GM12891 (cell line): ENCODE measurements at regions not wholly inside any gene's neighbourhood (a gene's known extent, or its start where the extent isn't known, plus 50 kb on each side); places are given as distances from the start of the nearest gene placed in this dataset.

Experiments used
- DNase-seq: peaks from one replicate; pipeline ENCODE4 v3.0.0; 2011; ENCODE audit warnings: low spot score; ENCODE audit not compliant: insufficient read length
- FAIRE-seq: peaks from 2 replicates; lab custom pipeline; 2011; peaks lifted over from hg19 to GRCh38; lab: Jason Lieb, UNC
- PAX5 ChIP-seq: IDR thresholded peaks from 2 replicates; pipeline ENCODE4 v1.6.1; 2011; ENCODE audit warnings: low read length, moderate library complexity, mild to moderate bottlenecking; ENCODE audit not compliant: insufficient read depth, severe bottlenecking
- POLR2A ChIP-seq: IDR thresholded peaks from 2 replicates; pipeline ENCODE4 v1.6.1; 2011; ENCODE audit warnings: low read depth, low read length, control low read depth
- POLR2AphosphoS5 ChIP-seq: IDR thresholded peaks from 2 replicates; pipeline ENCODE4 v1.6.1; 2011; ENCODE audit warnings: low read depth, low read length, control low read depth
- POU2F2 ChIP-seq: IDR thresholded peaks from 2 replicates; pipeline ENCODE4 v1.6.1; 2011; ENCODE audit warnings: low read depth, mild to moderate bottlenecking, control low read depth, low read length, moderate library complexity
- SPI1 ChIP-seq: IDR thresholded peaks from 2 replicates; pipeline ENCODE4 v1.6.1; 2011; ENCODE audit warnings: low read depth, low read length, control low read depth
- TAF1 ChIP-seq: IDR thresholded peaks from 2 replicates; pipeline ENCODE4 v1.6.1; 2011; ENCODE audit warnings: low read depth, low read length, control low read depth

DNA sequence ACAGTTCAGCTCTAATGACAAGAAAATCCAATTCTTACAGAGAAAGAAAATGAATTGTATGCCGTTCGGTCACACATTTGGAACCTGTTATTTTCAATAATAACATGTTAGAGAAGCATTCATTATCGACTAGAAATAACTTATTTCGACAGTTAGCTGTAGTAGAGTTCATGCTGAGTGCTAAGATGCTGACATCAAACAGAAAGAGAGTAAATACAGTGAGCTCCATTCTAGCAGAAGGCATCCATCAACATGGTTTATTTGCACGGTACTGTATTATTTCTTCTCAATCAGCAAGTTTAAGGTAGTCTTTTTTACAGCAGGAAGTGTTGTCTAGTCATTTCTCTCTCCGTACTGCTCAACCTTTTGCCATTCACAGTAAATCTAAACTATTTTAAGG, 732.1 kb downstream of the STIM2 start:
- TF ChIP-seq SPI1 (no peak), POU2F2 (no peak), PAX5 (no peak), POLR2AphosphoS5 (no peak), POLR2A (no peak), TAF1 (no peak)
- FAIRE-seq (no peak), DNase-seq (no peak)

- FAIRE-seq = no peak
- DNase-seq = no peak
- TF ChIP-seq POLR2A = no peak
- no peak for TF ChIP-seq POLR2AphosphoS5
- no peak for TF ChIP-seq PAX5
- no peak for TF ChIP-seq SPI1
- TF ChIP-seq TAF1 = no peak
- TF ChIP-seq POU2F2 = no peak
These were observed 734.3 kb downstream of the STIM2 start for GRCh38 chr4:27594922-27595321.

GRCh38 chr4:27595571-27596360, 735.1 kb downstream of the STIM2 start:
- FAIRE-seq (no peak), DNase-seq (no peak)
- no peak for TF ChIP-seq SPI1
- no peak for TF ChIP-seq POU2F2
- TF ChIP-seq POLR2AphosphoS5 = no peak
- no peak for TF ChIP-seq TAF1
- no peak for TF ChIP-seq POLR2A
- TF ChIP-seq PAX5 = no peak

GRCh38 chr4:27602172-27602571, 741.5 kb downstream of the STIM2 start:
- no peak for TF ChIP-seq PAX5
- no peak for TF ChIP-seq POLR2AphosphoS5
- no peak for TF ChIP-seq POLR2A
- no peak for TF ChIP-seq TAF1
- no peak for TF ChIP-seq POU2F2
- no peak for TF ChIP-seq SPI1
- no peak for DNase-seq
- FAIRE-seq = no peak

DNA sequence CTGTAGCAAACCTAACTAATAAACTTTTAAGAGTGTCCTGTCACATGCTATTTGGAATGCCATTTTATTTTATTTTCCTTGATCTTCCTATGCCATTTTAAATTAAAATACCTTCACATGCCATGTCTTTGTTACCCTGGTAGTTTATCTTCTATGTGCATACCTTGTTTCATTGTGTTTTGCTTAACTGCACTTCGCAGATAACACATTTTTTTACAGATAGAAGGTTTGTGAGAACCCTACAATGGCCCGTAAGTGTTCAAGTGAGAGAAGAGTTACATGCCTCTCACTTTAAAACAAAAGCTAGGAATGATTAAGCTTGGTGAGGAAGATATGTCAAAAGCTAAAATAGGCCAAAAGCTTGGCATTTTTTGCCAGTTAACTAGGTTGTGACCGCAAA, 744.1 kb downstream of the STIM2 start:
- no peak for FAIRE-seq
- TF ChIP-seq TAF1 = no peak
- no peak for TF ChIP-seq POLR2AphosphoS5
- no peak for TF ChIP-seq POLR2A
- TF ChIP-seq PAX5 = no peak
- no peak for TF ChIP-seq SPI1
- TF ChIP-seq POU2F2 = no peak
- DNase-seq = no peak

DNA sequence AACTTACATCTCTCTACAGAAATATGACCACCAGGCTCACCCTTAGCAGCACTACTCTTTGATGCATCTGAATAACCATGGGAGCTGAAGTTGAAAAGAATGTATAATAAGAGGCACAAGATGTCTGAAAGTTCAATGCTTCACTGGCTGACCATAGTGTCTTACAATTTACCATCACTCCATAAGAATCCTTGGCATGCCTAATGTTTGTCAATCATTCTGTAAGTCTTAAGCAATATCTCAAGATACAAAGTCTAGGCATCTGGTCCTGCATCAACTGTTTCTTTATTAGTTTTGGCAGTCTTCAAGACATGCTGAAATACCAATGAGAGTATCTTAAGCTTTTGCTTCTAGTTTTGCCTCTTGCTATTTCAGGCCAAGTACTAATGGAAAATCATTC, 755.5 kb downstream of the STIM2 start:
- no peak for TF ChIP-seq POLR2A
- no peak for TF ChIP-seq TAF1
- TF ChIP-seq SPI1 = no peak
- no peak for TF ChIP-seq POLR2AphosphoS5
- no peak for TF ChIP-seq PAX5
- no peak for TF ChIP-seq POU2F2
- FAIRE-seq (no peak), DNase-seq (no peak)

DNA sequence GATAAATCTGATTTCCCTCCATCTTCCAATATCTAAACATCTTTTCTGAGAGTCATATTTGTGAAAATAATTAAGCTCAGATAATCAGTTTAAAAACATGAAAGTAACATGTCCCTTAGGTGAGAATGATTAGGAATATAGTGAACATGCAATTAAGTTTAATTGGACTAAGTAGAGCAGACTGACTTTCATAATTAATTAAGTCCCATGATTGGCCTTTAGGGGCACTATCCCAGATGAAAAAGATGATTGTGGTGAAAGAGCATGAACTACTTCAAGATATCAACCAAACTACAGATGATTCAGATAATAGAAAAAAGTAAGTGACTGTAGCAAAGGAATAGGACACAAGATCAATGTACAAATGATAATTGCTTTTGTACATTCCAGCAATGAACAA, 758.8 kb downstream of the STIM2 start:
- no peak for DNase-seq
- FAIRE-seq = no peak
- TF ChIP-seq POLR2A (no peak), POLR2AphosphoS5 (no peak), SPI1 (no peak), POU2F2 (no peak), PAX5 (no peak), TAF1 (no peak)

DNA sequence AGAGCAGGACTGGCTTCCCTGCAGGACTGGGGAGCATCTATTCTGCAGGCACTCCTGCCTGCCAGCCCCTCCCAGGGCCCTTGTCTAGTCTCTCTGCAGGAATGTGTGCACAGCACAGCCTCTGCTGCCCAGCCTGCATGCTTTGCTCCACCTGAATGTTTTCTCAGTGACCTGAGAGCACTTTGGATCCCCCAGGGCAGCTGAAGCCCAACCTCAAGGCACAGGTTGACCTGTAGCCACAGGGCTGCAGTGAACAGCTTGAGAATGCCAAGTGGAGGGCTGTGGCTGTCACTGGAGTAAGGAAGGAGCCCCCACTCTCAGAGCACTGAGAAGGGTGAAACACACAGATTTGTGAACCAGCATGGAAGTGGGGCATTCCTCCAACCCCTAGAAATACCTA, 760.2 kb downstream of the STIM2 start:
- TF ChIP-seq POLR2AphosphoS5 (no peak), POLR2A (no peak), TAF1 (no peak), POU2F2 (no peak), PAX5 (no peak), SPI1 (no peak)
- no peak for DNase-seq
- FAIRE-seq = no peak

GRCh38 chr4:27624749-27625148, 764.1 kb downstream of the STIM2 start:
- no peak for DNase-seq
- no peak for FAIRE-seq
- TF ChIP-seq POU2F2 = no peak
- TF ChIP-seq SPI1 = no peak
- TF ChIP-seq POLR2AphosphoS5 = no peak
- no peak for TF ChIP-seq POLR2A
- no peak for TF ChIP-seq PAX5
- TF ChIP-seq TAF1 = no peak

GRCh38 chr4:27628609-27629008, 768.0 kb downstream of the STIM2 start:
- no peak for DNase-seq
- no peak for TF ChIP-seq SPI1
- TF ChIP-seq TAF1 = no peak
- TF ChIP-seq POLR2A = no peak
- TF ChIP-seq POU2F2 = no peak
- TF ChIP-seq PAX5 = no peak
- no peak for TF ChIP-seq POLR2AphosphoS5
- FAIRE-seq = no peak

DNA sequence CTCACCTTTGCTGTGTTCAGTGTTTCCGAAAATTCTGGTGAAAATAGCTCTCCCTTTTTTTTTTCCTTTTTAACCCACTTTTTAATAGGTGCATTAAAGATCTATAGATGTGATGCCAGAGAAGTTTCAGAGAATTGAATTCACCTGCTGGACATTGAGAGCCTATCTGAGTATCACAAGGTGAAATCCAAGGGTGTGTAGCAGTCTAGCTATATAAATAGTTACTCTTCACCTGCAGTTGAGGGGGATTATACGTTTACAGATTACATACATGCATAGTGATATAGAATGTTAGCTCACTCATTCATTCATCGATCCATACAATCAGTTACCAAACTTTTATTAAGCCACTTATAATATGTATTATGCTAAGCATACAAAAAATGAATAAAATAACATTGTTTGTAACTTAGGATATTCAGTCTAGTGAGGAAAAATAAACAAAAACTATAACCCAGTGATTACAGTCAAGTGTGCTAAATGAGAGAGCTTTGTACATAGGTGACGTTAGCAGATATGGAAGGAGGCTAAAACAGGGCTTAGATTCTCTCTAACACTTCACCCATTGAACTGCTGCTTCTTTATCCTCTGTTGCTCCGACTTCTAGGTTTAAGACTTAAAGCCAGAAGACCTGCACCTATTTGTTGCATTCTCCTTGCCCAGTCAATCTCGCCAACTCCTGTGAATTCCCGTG, 769.0 kb downstream of the STIM2 start:
- DNase-seq (no peak), FAIRE-seq (no peak)
- TF ChIP-seq POU2F2 (no peak), POLR2AphosphoS5 (no peak), POLR2A (no peak), SPI1 (no peak), PAX5 (no peak), TAF1 (no peak)
